ENCODE measurements at regions not wholly inside any gene's neighbourhood (a gene's known extent, or its start where the extent isn't known, plus 50 kb on each side); places are given as distances from the start of the nearest gene placed in this dataset.
A peak's percentile ranks its signal among the peaks of the same experiment; 100 is the strongest.
"Not testable (repeated sequence)": the region's sequence is repeated elsewhere in the genome, so short reads cannot be mapped to it uniquely, and the experiment has no call there.

DNA sequence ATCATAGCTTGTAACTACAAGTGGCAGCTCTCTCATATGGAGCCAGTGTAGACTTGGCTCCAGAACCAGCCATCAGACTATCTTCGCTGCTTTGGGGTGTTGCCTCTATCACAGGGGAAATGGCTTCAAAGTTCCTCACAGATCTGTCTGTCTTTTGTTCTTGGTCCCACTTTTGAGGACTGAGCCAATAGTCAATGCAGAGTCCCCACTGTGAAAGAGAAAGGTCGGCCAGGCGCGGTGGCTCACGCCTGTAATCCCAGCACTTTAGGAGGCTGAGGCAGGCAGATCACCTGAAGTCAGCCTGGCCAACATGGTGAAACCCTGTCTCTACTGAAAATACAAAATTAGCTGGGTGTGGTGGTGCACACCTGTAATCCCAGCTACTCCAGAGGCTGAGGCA lies 86.9 kb upstream of the FZD7 start:
- not testable (repeated sequence) for DNase-seq (ENCODE audit: low read depth)

DNA sequence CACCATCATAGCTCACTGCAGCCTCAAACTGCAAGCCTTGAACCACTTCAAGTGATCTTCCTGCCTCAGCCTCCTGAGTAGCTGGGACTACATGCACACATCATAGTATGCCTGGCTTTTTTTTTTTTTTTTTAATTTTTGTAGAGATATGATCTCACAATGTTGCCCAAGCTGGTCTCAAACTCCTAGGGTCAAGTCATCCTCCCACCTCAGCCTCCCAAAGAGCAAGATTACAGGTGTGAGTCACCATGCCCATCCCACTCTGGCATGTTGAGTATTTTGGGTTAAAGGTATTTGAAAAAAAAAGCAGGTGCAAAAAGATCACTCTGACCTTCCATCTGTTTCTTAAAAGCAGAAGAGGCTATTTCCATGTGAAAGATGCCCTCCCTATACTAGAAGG lies 86.4 kb upstream of the FZD7 start:
- DNase-seq (ENCODE audit: low read depth) = no peak

DNA sequence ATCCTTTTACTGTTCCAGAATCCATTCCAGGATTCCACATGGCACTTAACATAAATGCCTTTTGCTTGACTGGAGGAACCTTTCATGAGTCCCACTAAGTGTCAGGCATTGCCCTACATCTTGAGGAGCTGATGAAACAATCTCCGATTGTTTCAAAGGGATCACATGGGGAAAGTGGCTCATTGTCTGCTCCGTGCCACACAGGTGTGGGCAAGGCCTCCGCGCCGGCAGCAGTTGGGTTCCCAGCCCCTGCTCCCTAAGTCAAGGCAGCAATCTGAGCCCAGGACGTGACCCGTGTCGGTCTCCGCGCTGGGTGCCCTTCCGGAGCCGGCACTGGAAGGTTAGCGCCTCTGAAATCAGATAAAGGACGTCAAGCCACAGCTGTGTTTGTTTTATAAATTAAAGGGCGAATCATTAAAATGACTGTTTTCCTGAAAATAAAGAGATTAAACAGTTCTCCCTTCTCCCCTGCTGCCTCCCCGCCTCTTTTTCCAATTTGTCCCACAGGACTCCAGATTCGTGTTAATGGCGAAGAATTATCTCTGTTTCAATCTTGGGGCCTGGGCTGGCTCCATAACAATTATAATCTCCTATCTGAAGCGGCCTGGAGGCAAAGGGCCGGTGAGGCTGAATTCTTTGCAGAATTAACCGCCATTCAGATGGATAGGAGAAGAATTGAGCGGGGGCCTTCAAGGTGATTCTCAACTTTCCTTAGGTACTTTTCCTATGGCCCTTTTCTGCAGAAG lies 84.3 kb upstream of the FZD7 start:
- no peak for DNase-seq (ENCODE audit: low read depth)

DNA sequence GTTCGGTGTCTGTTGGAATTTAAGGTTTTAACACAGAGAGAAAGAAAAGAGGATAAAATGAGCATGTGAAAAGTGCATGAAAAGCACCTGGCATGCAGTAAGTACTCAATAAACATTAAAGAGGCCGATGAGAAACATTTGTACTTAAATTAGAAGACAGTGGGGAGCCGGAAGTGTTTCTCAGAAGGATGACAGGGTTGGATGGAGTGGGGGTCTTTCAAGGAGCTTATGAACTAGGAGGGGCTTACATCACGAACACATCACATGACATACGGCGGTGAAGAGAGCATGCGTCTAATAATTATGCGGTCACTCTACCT lies 83.8 kb upstream of the FZD7 start:
- DNase-seq (ENCODE audit: low read depth) = no peak

DNA sequence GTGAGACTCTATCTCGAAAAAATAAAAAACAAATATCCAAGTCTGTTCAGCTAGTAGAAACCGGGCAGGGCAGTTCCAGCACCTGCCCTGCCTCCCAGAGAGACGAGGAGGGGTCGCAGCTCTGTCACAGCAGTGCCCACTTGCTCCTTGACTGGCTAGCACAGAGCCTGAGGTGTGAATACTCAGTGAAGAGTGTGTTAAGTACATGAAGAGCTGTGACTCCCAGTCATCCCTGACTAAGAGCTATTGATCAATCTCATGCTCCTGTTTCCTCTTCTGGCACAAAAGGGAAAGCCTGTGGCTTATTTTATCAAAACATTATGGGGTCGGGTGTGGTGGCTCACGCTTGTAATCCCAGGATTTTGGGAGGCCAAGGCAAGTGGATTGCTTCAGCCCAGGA lies 83.0 kb upstream of the FZD7 start:
- DNase-seq (ENCODE audit: low read depth) = peak; percentile 30

DNA sequence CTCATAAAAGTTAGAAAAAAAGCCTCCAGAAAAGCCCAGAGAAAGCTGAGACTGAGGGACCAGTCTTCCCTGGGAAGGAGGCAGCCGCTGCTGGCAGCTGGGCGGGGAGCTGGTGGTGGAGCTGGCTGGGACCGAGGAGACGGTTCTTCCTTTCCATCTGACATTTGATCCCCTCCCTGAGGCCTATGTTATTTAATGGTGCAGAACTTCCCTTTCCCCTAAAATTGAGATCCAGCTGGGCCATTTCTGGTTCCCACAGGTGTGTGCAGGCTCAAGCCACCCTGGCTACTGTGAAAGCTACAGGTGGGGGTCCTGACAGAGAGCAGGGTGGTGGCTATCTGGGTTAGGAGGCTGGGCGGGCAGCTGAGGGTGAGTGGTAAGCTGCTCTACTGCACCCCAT lies 81.5 kb upstream of the FZD7 start:
- DNase-seq (ENCODE audit: low read depth) = no peak

DNA sequence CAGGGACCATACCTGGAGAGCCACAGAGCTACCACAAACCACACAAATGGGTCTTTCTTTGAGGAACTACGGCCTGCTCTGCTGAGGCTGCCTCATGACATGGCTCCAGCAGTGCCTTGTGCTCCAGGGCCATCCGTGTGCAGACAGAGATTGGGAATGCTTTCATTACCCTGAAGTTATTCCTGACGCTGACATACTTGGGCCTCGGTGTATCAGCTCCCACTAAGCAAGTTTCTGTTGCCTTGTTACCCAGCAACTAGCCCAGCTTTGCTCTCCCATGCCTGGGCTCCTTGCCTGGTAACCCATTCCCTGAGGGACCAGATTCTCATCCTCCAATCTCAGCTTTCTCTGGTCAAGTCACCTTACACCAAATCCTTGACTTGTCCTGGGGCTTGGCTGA lies 80.3 kb upstream of the FZD7 start:
- no peak for DNase-seq (ENCODE audit: low read depth)

DNA sequence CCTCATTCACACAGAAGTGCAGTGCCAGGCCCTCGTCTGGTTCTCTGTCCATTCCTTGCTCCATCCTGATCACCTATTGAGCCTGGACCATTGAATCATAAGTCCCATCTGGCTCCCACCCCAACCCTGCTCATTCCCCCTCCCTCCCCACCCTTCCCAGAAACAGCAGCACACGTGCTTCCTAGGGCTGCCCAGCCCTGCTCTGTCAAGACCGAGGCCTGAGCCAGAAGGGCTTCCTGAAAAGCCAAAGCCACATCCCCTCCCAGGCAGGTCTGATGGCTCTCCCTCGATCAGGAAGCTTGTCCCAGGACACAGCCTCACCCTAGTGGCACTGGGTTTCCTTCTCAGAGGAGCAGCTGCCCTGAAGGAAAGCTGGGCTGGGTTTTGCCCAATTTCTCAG lies 79.8 kb upstream of the FZD7 start:
- DNase-seq (ENCODE audit: low read depth) = no peak

DNA sequence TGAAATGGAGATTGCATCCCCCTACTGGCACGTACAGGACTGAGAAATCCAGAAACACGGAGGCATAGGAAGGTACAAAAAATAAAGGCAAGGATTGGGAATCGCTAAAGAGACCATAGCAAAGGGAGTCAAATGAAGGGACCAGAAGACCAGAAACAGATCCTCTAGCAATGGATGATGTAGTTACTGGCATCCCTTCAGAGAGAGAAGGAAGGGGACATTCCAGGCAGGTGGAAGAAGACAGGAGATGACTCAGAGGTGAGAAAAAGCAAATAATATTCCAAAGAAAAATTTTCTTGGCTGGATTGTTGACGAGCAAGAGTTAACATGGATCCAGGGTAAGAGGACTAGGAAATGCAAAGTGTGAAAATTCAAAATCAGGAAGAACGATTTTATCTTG lies 78.4 kb upstream of the FZD7 start:
- DNase-seq (ENCODE audit: low read depth) = no peak

DNA sequence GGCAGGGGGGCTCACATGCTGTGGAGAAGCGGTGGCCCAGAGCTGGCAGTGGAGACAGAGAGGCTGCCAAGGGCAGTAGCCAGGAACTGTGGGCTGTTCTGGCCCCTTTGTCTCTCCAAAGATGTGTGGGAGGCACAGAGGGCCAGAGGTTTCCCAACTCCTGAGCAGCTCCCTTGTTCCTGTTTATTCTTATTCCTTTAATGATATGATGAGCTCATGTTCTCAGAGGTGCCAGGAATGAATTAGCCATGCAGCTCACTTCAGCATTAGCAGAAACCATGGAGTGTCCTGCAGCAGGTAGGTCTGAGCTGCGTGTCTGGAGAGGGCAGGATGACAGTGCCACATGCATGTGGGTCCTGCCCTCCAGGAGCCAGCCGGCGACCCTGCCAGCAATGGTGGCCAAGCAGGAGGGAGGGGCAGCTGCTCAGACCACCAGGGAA lies 77.9 kb upstream of the FZD7 start:
- DNase-seq (ENCODE audit: low read depth) = no peak

DNA sequence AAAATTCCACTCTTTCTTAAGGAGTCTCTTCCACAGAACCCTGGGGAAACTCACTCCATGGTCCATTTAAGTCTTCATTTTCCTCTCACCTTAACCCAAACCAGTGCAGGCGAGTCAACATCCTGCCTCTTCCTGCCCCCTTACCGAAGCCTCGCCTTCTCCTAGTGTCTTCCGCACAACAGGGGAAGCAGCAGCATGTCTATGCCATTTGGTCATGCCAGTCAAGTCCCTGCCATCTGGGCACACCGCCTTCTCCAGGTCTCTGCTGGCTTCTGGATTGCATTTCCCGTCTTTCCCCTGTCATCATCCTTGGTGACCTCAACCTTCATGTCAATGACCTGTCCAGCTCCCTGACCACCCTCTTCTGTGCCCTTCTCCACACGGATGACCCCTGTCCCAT lies 77.3 kb upstream of the FZD7 start:
- no peak for DNase-seq (ENCODE audit: low read depth)

DNA sequence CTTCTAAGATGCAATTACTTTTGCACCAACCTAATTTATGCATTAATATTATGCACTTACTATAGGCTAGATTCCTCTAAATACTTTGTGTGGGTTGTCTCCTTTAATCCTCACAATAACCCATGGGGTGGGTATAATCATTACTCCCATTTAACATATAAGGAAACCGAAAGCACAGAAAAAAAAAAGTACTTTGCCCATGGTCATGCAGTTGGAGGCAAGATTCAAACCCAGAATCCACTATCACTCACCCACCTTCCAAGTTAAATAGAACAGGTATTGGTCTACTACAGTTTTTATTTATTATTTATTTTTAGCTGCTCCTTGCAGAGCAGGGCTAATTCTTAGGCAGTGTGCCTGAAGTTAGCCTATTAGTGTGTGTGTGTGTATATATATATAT lies 76.6 kb upstream of the FZD7 start:
- no peak for DNase-seq (ENCODE audit: low read depth)

DNA sequence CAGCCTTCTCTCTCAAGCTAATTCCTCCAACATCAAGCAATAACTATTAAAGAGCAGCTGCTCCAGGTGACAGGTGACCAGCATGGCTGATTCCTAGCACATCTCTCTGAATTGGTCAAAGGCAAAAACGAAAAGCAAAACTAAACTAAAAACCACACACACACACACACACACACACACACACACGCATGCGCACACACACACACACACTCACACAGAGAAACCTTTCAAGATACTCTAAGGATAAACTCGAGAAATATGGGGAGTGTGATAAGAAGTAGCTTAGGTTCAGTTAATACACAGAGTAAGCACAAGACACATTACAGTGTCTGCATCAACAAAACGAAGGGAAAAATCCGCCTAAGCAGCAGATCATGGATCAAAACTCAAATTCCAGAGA lies 74.5 kb upstream of the FZD7 start:
- no peak for DNase-seq (ENCODE audit: low read depth)

DNA sequence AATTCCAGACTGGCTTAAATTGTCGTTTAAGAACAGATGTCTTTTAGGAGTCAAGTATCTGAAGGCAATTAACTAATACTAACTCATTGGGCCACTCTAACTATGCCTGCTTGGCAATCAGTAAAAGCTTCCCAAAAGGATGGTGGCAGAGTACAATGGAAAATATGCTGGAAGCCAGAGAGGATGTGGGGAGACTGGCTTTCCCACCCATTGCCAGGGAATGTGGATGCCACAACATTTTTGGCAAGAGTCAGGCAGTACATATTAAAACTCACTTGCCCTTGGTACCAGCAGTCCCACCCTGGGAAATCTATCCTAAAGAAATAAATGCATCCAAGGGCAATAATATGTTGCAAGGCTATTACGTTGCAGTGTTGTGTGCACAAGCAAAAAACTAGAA lies 74.0 kb upstream of the FZD7 start:
- no peak for DNase-seq (ENCODE audit: low read depth)

DNA sequence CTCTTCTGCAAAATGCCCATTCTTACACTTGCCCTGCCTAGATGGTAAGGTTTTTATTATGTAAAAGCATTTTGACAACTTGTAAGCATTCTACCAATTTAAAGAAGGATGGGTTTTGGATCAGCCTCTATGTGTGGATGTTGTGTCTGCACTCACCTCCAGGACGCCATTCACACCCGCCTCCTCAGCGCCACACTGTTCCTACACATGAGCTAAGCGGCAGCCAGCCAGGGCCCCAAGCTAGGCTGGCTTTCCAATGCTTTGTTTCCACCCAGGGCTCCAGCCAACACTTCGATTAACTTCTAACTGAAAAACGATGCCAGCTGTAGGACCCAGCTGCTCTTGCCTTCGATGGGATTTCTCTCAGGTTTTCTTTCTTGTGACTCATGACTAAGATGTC lies 73.3 kb upstream of the FZD7 start:
- DNase-seq (ENCODE audit: low read depth) = no peak

DNA sequence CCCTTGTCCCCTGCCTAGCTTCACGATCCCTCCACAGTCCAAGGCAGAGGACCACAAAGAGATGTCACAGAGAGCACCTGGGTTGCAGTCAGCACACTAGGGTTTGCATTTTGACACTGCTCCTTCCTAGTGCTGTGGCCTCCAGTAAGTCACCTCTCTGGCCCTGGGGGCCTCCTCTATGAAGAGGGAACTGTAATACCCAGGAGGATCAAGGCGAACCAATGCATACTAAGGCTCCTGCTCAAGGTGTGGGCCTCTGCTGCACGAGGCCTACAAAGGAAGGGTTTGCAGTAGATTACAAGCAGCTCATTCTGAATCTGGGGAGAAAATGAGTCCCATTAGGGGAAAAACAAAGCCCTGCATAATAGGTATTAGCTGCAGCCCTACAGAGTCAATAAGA lies 72.3 kb upstream of the FZD7 start:
- DNase-seq (ENCODE audit: low read depth) = no peak

DNA sequence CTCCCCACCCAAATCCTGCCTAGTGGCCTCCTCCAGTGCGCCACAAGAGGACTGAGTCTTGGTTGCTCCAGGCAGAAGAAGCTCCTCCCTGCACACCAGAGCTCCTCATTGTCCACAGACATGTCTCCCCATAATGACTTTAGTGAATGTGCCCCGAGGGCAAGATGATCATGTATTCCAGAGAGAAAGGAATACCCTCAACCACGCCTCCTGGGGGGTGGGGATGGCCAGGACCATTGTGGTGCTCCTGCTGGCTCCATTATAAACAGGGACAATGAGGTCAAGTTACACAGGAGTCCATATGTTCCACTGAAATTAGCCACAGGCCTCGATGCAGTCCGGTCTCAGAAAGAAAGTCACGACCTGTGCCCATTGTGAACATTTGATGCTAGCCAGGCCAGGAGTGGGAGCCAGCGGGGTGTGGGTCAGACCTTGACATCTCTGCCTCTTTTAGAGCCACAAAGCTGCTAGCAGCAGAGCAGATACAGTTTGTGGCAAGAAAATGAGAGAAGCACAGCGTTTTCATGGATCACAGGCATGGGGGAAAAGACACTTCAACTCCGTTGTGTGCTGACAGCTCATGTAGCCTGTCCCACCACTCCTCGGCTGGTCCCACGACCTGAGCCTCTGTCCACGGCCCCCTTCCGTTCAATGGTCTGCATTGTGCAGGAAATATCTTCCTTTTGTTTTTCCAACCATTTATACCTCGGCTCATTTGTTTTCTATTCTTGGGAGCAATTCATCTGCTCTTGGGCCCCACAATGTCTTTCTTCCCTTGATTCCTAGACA lies 70.7 kb upstream of the FZD7 start:
- DNase-seq (ENCODE audit: low read depth) = no peak

DNA sequence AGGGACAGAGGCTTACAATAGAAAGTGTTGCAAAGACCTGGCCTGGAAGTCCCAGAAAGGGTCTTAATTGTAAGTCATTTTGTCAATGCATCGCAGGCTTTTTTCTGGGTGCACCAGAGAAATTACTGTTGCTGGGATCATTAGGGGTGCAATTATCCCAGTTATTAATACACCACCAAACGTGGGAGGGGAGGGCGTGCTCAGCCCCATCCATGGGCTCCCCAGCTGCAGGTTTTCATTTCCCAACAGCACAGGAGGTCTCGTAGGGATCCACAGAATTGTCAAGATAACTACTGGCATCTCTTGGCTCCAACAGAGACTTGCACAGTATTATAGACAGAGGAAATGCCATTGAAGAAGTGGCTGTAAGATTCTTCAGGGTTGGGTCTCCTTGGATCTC lies 69.6 kb upstream of the FZD7 start:
- DNase-seq (ENCODE audit: low read depth) = no peak

DNA sequence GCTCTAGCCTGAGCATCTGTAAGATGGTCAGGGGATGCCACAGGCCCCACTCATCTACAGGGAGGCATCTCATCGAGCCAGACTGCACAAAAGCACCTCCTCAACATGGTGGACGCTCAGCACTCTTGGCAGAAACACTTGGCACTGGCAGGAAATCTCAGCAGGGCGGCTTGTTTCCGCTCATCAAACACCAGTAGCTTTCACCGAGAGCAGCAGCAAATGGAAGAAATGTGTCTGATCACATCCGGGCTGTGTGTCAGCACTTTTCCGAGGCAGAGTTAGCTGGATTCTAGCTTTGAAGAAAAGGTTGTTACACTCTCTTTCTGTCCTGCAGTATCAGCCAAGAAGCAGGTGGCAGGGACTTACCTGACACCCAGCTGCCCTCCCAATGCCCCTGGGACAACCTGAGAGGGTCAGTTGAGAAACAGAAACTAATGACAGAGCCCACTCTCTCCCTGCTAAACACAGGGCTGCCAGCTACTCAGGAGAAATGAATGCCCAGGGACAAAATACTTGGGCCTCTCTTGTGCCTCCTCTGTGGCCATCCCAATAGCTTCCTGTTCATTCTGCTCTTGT lies 68.9 kb upstream of the FZD7 start:
- no peak for DNase-seq (ENCODE audit: low read depth)

DNA sequence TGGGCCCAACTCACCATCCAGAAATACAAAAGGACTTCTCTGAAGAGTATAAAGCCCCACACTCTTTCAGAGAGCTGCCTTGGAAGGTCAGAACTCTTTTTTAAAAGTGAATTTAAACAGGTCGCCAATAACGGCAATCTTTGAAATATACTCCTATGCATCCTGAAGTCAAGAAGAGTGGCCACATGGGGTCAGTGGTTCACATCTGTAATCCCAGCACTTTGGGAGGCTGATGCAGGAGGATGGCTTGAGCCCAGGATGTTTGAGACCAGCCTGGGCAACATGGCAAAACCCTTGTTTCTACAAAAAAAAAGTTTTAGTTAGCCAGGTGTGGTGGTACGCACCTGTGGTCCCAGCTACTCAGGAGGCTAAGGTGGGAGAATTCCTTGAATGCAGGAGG lies 68.1 kb upstream of the FZD7 start:
- no peak for DNase-seq (ENCODE audit: low read depth)

DNA sequence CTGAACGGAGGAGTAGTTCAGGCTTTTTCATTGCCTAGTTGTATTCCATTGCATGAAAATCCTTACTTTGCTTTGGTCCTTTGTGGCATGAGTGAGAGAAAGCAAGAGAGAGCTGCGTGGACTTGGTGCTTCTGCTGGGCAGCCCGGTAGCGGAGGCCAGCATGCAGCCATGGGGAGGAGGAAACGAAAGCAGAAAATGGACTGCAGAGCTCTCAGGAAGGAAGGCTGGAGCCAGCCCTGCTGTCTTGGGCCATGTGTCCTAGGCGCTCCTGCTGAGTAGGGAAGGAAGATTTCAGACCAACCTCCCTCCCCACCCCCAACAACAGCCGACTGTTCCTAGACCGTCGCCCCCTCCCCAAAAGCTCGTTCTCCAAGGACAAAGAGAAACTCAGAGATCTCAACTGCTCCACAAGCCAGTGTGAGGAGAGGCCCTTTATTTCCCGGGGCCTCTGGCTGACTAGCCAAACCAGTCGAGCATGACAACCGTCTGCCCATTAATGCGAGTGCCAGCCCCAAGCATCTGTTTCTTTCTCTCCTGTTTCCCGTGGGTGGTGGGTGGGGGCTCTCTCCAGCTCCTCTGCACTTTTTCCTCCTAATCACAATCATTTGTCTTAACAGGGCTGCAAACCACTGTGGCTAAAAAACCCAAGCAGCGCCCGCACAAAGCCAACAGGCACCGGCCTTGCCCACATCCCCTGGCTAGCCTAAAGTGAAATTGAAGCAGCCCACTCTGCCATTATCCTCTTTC lies 66.8 kb upstream of the FZD7 start:
- no peak for DNase-seq (ENCODE audit: low read depth)

DNA sequence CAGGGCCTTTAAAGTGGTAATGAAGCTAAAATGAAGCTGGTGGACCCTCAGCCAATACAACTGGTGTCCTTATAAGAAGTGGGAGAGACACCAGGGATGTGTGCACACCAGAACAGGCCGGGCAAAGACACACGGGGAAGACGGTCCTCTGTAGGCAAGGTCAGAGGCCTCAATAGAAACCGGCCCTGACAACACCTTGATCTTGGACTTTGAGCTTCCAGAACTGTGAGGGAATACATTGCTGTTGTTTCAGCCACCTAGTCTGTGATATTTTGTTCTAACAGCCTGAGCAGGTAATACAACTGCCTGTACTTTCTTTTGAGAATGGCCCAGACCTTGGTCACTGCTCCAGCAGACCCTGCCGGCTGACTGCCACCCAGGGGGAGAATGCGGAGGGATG lies 65.6 kb upstream of the FZD7 start:
- no peak for DNase-seq (ENCODE audit: low read depth)

DNA sequence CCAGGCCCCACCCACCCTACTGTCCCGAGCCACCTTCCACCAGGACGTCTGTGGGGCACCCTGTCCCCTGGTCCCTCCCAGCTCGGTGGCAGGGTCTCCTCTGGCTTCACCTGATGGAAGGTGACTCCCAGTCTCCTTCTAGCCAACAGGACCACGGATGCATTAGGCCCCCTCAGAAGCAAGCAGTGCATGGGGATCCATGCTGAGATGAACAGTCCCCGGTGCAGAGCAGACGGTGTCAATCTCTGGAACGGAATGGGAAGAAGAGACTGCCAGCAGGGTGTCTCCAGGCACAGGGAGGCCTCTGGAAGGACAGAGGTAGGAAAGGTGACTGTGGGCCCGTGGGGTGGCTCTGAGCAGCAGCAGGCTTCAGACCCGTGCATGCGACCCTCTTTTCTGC lies 65.2 kb upstream of the FZD7 start:
- no peak for DNase-seq (ENCODE audit: low read depth)

All from HS-5 (cell line).